NCI-H2107 treated with DMSO at 0.1 percent for 48 hours (cell line): ENCODE measurements at regions not wholly inside any gene's neighbourhood (a gene's known extent, or its start where the extent isn't known, plus 50 kb on each side); places are given as distances from the start of the nearest gene placed in this dataset.

Source experiments
- DNase-seq: peaks from one replicate; lab custom pipeline; 2025; ENCODE audit not compliant: unreplicated experiment; lab: John Stamatoyannopoulos, UW

GRCh38 chr10:105925045-105925785 is 1239.3 kb downstream of the SORCS1 start:
- DNase-seq = no peak

- no peak for DNase-seq
Observed at GRCh38 chr10:105921348-105921747, 1243.2 kb downstream of the SORCS1 start.

GRCh38 chr10:105914432-105914831 is 1250.1 kb downstream of the SORCS1 start:
- DNase-seq = no peak

GRCh38 chr10:105908701-105909100 is 1255.8 kb downstream of the SORCS1 start:
- DNase-seq = no peak

GRCh38 chr10:105885495-105885894 is 1244.4 kb downstream of the SORCS3 start:
- no peak for DNase-seq

- DNase-seq = no peak
Observed at GRCh38 chr10:105879401-105879800, 1238.3 kb downstream of the SORCS3 start.

- DNase-seq = no peak
Observed at GRCh38 chr10:105875050-105875449, 1234.0 kb downstream of the SORCS3 start.

GRCh38 chr10:105872665-105873064 is 1231.6 kb downstream of the SORCS3 start:
- no peak for DNase-seq

GRCh38 chr10:105868935-105869334 is 1227.8 kb downstream of the SORCS3 start:
- no peak for DNase-seq

GRCh38 chr10:105864854-105865253 is 1223.8 kb downstream of the SORCS3 start:
- no peak for DNase-seq

GRCh38 chr10:105857268-105858264 is 1216.5 kb downstream of the SORCS3 start:
- no peak for DNase-seq

- DNase-seq = no peak
Observed at GRCh38 chr10:105855791-105856190, 1214.7 kb downstream of the SORCS3 start.

GRCh38 chr10:105844676-105845570 is 1203.8 kb downstream of the SORCS3 start:
- no peak for DNase-seq

- no peak for DNase-seq
Observed at GRCh38 chr10:105844241-105844640, 1203.2 kb downstream of the SORCS3 start.

- DNase-seq = no peak
Observed at GRCh38 chr10:105843786-105844185, 1202.7 kb downstream of the SORCS3 start.

GRCh38 chr10:105840288-105840770 is 1199.2 kb downstream of the SORCS3 start:
- no peak for DNase-seq

- no peak for DNase-seq
Observed at GRCh38 chr10:105838392-105838791, 1197.3 kb downstream of the SORCS3 start.

GRCh38 chr10:105837951-105838350 is 1196.9 kb downstream of the SORCS3 start:
- no peak for DNase-seq

GRCh38 chr10:105834261-105835059 is 1193.4 kb downstream of the SORCS3 start:
- no peak for DNase-seq

- DNase-seq = no peak
Observed at GRCh38 chr10:105827133-105827532, 1186.0 kb downstream of the SORCS3 start.
